HG02870 (cell line): ENCODE measurements at regions not wholly inside any gene's neighbourhood (a gene's known extent, or its start where the extent isn't known, plus 50 kb on each side); places are given as distances from the start of the nearest gene placed in this dataset.
"Not testable (repeated sequence)": the region's sequence is repeated elsewhere in the genome, so short reads cannot be mapped to it uniquely, and the experiment has no call there.

ENCODE experiments used
- ATAC-seq: cut with Tn5 transposase; IDR thresholded peaks from one replicate; pipeline ENCODE4 v1.9.1; 2021; ENCODE audit warnings: mild to moderate bottlenecking, moderate library complexity; ENCODE audit not compliant: unreplicated experiment

DNA sequence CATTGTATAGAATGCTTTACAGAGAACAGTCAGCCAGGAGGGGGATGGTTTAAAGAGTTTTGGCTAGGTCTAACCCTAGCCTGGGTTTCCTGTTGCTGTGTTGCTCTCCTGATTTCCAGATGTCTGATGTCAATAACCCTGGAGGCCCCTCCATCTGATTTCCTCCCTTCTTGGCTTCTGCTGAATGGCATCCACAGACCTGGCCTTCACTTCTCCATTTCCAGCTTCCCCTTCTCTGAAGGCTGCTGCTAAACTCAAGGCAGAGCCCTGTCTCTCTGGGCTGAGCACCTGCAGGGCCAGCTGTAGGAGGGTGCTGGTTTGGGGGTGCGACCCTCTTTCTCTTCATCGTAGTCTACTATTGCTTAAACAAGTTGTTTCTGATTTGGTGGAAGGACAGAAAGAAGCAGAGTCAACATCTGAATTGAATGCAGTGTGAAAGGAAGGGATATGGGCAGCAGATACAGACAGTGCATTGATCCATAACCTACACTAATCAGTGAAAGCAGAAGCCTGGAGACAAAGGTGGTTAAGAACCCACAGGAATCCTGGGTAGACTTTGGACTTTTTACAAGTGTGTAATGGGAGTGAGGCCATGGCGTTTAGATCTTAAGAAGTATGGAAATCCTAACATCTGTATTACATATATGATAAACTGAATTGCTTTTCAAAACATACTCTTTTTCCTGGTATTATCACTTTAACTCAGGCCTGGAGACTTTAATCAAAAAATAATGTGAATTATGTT lies 153.6 kb downstream of the HRH4 start:
- no peak for ATAC-seq

DNA sequence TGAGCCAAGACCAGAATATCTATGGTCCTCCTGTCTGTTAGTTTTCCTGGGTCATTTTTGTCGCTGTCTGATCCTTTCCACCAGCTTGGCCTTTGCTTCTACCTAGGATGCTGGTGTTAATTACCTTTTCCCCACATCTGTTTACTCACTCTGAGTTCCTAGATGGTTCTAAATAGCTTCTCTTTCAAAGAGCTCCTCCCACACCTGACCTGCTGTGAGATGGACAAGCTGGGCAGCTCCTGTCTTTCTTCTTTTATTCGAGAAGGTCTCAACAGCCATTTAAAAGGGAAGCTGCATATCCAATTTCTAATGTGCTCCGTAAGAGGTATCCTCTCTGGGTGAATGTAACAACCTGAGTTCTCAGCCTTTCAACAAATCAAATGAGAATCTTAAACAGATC lies 156.2 kb downstream of the HRH4 start:
- ATAC-seq, result no peak

DNA sequence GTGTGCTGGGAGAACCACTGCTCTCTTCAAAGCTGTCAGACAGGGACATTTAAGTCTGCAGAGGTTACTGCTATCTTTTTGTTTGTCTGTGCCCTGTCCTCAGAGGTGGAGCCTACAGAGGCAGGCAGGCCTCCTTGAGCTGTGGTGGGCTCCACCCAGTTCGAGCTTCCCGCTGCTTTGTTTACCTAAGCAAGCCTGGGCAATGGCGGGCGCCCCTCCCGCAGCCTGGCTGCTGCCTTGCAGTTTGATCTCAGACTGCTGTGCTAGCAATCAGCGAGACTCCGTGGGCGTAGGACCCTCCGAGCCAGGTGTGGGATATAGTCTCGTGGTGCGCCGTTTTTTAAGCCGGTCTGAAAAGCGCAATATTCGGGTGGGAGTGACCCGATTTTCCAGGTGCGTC lies 164.0 kb downstream of the HRH4 start:
- ATAC-seq, result not testable (repeated sequence)

DNA sequence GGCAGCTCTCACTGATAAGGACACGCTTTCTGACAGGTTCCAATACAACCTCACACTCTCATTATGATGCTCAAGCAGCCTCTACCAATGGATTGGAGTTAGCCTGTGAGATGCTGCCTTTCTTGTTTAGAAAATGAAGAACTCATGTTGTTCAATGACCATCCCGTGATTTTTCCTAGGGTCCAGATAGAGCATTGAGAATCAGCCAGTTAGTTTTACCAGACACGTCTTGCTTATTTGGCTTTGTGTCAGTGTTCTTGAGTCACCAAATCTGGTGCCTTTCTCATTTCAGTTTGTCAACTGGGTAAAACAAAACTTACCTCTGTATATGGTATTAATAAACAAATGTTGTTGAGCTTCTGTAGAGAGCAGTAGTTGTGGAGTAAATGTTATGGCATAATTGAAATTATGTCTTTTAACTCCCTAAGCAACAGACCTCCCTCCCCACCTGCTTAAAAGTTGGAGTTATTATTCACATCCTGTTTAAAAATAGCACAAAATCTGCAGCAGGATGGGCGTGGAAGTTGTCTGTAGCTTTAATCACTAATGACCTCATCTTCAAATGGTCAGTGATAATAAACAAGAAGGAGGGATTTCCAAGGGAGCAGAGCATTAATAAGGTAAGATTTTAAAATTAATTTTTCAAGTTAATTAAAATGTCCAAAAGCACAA lies 167.3 kb downstream of the HRH4 start:
- no peak for ATAC-seq

DNA sequence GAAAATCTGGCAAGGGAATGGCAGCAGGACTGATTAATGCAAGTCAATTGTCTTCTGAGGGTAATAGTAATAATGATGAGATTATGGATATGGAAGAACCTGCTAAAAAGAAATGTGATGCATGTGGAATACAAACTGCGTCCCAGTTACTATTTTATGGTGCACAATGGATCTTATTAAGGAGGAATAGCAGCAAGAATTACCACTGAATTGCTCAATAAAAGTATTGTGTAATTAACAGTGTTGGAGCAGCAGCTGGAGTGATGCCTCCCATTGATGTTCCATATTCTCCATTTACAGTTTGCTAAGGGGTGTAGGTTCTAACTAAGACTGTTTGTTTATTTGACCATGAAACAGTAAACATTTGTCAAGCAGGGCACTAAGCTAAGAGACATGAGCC lies 167.9 kb downstream of the HRH4 start:
- no peak for ATAC-seq

DNA sequence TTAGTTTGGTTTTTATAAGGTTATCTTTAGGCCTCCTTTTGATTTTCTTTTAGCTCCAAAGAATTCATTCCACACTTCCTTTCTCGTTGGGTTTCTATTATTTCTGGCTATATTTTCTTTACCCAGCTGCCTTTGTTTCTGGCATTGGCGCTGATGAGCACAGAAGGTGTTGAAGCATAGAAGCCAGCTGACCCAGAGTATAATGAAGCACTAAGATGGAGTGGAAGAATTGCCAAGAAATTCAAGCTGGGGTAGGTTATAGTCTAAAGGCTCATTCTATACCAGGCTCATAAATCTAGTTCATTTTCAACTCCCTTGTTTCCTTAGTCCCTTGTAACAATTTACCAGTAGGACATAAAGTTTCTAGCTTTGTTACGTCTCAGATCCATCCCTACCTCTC lies 169.5 kb downstream of the HRH4 start:
- no peak for ATAC-seq

DNA sequence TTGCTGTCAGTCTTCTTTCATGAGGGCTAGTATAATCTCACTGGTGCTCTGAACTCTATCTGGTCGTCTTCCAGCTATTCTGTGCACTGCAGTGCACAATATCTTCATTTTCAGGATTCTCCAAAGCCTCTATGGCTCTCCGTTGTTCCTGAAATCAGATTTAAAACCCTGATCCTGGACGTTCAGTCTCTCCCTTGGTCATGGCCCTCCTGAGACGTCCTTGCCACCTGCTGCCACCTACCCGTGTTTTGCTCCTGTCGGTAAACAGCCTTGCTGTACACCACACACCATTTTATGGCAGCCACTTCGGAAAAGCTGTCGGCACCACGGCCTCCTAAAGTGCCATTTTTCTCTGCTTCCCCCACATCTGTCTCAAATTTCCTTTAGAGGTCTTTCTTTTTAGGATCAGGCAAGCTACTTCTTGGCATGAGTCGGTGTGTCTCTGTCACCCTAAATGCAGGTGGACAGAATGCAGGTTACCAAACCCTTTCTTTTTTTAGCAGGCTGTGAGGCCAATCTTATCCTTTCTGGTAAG lies 170.0 kb downstream of the HRH4 start:
- ATAC-seq, result no peak

DNA sequence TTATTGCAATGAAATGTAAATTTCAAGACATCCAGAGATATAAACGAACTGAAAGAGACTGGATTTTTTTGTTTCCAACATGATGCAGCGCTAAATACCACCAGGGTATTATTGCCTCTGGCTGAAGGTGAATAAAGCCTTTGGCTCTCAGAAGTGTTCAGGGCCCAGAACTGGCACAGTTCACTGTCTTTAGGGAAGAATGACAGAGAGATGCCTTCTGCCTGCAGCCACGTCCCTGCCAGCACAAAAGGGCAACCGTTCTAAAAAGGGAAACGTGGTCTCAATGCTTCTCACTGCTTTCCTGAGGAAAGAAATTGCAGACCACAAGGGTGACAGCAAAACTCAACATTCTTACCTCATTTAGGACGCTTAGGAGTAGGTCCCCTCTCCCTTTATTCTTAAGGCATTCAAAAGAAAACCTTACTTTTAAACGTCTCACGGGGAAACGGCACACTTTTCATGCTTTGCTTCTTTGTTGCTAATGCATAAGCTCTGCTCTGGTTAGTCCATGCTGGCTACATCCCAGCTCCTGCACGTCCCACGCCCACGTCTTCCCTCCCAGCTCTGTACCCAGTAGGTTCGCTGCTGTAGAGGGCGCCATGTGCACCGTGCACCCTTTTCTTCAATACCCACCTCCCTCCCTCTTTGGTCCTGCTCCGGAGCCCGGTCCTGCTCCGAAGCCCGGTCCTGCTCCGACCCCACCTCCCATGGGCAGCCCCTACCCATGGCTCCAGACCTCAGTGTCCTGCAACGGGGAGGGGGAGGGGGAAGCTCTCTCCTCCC lies 171.0 kb downstream of the HRH4 start:
- no peak for ATAC-seq

DNA sequence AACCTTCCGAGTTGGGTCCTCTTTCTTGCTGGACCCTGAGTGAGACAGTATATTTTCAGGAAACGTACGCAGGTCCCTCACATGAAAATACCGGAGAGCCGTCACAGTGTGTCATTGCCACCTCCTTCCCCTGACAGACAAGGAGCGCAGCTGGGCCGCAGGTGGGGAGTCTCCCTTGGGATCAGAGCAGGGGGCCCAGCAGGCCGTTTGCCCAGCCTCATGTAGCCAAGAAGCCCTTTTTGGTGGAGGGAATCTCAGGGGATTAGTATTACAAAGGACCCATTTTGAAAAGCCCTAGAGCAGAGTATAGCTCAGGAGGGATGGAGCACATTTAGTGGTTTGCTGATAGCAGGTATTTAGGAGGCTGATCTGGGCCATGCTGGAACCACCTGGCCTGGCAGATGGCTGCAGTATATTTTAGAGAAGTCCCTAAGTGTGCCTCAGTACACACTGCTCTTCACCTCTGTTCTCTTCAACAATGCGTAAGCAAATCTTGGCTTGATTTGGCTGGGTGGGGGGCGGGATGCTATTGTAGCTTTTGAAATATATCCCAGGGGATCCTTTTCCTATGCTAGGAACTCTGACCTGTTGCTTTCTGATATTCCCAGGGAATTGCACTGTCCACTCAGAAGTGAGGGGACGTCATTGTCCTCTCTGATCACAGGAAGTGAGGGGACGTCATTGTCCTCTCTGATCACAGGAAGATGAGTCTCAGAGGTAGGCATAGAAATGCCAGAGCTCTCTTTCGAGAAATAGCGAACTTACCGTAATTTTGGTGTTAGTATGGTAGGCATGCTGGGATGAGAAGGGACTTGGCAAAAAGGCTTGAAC lies 171.9 kb downstream of the HRH4 start:
- ATAC-seq, result no peak

DNA sequence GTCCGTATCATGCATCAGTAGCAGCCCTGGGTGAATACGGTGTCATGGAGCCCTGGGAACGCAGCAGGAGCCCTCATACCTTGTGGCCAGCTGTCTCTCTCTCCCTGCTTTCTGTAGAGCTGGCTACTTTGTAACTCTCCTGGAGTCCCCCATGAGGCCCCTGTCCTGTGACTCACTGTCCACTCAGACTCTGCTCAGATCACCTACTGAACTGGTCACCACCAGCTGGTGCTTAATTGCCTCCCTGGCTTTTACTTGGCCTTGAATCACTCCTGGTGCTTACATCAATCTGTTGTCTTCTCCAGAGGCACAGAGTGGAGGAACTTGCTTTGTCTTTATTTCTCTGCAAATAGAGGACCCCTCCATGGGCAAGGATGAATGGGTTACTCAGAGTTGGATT lies 172.7 kb downstream of the HRH4 start:
- no peak for ATAC-seq

DNA sequence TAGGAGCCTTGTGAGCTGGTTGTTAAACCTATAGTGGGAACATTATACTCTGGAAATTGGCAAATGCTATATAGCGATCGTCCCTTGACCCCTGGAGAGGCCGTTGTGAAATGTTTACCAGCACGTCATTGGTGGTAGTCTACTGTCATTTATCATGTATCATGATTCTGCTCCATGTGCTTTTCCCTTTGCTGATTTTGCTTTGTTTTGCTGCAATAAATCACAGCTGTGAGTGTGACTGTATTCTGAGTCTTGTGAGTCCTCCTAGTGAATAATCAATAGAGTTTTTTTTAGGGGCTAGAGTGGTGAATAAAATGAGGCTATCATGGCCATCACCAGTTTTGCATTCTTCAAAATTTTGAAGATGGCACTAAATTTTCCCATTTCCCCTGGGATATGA lies 189.1 kb downstream of the HRH4 start:
- no peak for ATAC-seq

DNA sequence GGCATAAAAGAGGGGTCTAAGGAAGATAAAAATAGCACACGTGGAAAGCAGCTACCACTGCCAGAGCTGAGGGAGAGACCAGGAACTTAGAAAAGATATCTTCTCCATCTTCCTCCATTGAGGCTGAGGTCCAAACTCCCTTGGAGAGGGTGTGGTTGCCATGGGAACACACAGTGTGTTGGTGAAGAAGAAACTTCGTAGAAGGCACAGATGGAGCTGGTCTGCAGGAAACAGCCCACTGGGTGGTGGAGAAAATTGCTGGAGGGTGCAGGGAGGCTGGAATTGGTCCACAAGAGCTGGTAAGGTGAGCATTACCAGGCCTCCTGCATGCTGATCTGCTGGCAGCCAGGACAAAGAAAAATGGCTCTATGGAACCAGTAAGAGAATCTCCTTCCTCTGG lies 191.0 kb downstream of the HRH4 start:
- ATAC-seq, result no peak

DNA sequence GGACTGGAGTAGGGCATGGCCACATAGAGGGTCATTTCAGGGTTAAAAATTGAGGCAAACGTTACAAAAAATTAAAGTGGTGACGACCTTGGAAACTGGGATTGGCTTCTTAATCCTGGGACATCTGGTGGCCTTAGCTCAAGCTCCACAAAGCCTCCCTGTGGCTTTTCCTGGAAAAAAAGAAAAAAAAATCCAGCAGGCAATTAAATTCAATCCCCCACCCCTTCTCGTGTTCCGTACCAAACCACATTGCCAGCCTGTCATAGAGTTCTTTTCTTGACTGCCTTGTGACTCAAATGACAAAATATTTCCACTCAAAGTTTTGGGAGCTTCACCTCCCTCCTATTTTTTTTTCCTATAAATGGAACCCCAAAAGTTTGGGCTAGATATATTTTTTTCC lies 195.6 kb downstream of the HRH4 start:
- ATAC-seq, result no peak

DNA sequence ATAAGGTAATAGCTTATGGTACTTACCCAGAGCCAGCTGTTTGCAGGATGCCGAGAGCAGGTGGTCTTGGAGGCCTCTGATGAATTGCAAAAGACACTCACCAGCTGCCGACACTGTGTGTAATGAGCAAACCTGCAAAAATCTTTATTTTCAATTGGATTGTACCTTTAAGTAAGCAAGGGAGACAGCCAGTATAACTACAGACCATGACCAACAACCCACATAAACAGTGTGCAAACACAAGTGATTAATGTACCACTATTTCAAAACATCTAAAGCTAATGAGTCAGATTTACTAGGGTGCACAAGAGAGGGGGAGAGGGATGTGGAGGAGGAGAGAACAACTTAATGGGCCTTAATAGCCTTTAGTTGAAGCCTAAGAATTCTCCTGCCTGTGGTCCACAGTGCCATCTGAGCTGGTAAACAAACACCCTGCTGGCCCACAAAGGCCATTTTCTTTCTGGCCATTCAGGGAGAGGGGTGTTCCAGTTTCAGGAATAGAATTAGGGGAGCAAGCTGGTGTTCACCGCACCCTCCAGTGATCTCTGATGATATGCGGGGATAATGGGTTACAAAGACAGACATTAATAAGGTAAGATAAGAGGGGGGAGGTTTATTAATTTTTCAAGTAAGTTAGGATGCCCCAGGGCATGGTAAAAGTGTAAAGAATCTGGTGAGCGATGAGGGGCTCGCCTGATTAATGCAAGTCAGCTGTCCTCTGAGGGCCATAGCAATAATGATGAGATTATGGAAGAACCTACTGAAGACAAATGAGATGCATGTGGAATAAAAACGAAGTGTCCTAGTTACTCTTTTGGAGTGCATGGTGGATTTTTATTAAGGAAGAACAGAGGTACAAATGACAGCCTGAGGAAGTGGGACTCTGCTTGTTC lies 196.4 kb downstream of the HRH4 start:
- ATAC-seq, result no peak

DNA sequence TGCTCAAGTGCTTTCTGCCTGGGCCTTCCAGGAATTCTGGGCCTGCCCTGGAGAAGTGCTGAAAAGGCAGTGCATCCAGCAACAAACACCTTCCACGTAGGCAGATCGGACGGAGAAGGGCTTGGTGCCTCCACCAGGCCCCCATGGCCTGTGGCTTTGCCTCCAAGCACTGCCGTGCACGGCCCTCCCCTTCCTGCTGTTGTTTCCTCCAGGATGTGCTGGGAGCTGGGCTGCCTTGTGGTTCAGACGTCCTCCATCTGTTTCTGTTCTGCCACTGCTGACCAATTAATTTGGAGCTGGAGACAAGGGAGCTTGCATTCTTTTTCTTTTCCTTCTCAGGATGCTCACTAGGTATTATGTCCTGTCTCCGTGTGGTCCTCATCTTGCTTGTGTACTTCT lies 197.0 kb downstream of the HRH4 start:
- no peak for ATAC-seq

DNA sequence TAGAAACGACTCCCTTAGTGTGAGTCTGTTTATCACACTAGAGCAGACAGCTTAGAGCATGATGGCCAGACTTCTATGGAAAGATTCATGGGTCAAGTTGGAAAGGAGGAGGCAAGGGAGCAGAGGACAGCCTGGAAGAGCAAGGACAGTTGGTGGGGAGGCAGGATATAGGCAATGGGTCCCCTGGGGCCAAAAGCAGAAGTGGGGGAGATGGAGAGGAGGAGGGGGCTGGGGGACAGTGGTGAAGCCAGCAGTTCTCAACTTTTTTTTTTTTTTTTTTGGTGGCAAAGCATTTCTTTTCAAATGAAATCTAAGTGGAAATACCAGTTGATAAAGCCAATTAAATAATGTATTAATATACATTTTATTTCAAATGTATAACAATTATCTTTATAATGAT lies 197.9 kb downstream of the HRH4 start:
- no peak for ATAC-seq

DNA sequence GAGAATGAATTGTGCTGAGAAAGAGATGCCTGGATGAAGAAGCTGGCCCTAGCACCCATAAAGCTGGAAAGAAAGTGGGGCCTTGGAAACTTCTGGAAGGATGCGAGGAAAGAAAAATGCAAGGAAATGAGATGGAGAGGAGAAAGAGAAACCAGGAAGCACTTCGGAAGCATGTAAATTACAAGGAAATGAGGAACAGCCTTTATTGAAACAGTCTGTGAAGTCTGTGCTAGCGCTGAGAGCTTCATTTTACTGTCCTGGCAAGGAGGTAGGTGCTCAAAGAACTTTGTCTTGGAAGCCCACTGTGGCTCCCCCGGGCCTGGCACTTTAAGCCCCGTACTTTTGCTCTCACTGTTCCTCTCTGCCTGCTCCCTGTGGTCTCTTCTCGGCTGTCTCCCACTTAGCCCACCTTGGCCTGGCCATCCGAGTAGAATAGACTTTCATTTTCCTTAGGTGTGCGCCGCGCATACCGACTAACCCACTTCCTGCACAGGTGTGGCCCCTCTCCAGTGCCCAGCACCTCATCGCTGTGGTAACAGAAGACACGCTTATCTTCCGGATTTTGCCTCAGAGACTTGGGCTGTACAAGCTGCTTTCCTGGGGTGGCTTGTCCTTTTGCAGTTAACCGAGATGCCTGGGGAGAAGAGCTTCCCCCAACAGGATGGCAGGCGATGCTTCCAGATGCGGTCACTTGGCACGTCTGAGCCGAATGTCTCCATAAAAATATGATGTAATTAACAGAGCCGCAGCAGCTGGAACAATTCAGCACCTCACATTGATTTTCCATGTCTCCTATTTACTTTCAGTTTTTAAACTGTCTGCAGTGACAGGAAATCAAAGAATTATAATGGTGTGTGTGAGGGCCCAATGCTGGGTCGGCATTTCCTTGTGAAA lies 199.6 kb downstream of the HRH4 start:
- ATAC-seq, result peak; percentile 58

DNA sequence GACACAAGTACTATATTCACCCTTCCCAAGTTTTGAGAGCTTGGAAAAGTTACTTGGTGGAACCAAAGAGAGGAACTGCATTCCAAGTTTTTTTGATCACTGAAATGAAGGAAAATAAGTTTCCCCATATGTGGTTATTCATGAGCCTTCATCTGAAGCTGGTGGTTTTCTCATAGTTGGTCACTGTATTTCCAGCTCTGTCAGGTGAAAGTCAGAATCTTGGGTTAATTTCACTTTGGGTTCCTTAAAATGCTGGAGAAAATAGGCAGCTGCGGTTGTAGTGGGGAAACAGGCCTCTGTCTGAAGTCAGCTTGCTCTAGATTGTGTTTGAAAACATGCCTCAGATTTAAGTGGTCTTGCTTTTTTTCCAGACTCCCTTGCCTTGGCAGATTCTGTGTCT lies 200.5 kb downstream of the HRH4 start:
- no peak for ATAC-seq

DNA sequence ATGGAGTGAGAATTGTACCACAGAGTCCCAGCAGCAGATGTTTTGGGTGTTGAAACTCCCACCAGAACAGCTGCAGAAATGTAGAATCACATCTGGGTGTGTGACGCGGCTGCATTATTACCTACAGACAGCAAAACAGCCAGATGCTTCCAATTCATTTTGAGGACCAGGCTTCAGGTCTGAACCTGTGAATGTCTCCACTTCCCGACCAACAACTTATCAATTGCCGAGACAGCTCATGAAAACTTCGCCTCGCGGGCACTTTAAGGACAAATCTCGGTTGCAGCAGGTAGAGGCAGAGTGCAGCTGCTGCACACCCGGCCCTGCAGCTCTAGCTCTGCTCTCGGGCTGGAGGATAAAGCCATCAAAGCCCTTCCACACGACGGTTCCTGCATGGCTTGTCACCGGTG lies 202.0 kb downstream of the HRH4 start:
- no peak for ATAC-seq
